GM10248 (cell line): ENCODE measurements at regions not wholly inside any gene's neighbourhood (a gene's known extent, or its start where the extent isn't known, plus 50 kb on each side); places are given as distances from the start of the nearest gene placed in this dataset.

Experiments
- CTCF ChIA-PET: fragments of 300-600 bp; sonication (Branson Sonifier 250); formaldehyde crosslinking; extraction: SDS; loops from one replicate; lab custom pipeline; 2021; ENCODE audit warnings: antibody characterized with exemption; lab: Yijun Ruan, JAX
- POLR2A ChIA-PET: fragments of 350-650 bp; sonication (Branson Sonifier 250); formaldehyde crosslinking; extraction: SDS; loops from one replicate; lab custom pipeline; 2020; ENCODE audit warnings: antibody characterized with exemption; lab: Yijun Ruan, JAX
- DNase-seq: peaks from one replicate; pipeline ENCODE4 v3.0.0; 2012; ENCODE audit errors: extremely low spot score
- CTCF ChIP-seq: IDR thresholded peaks from 2 replicates; pipeline ENCODE4 v1.5.1; 2012; ENCODE audit warnings: mild to moderate bottlenecking, low read depth; ENCODE audit errors: extremely low read depth, missing control alignments, control extremely low read depth

DNA sequence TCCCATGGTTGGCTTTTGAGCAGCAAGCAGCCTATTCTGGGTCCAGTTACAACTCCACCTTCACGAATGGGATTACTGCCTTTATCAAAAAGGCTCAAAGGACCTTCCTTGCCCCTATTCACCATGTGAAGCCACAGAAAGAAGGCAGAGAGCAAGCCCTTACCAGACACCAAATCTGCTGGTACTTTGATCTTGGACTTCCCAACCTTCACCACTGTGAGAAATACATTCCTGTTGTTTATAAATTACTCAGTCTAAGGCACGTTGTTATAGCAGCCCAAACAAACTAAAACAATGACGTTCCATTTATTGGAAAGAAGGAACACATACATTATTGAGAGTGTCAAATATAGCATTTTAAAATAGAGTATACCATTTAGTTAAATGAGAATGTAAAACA lies 1557.9 kb downstream of the PLA2G4A start:
- ChIA-PET CTCF (no interaction called here), POLR2A (no interaction called here)
- no peak for TF ChIP-seq CTCF
- no peak for DNase-seq

DNA sequence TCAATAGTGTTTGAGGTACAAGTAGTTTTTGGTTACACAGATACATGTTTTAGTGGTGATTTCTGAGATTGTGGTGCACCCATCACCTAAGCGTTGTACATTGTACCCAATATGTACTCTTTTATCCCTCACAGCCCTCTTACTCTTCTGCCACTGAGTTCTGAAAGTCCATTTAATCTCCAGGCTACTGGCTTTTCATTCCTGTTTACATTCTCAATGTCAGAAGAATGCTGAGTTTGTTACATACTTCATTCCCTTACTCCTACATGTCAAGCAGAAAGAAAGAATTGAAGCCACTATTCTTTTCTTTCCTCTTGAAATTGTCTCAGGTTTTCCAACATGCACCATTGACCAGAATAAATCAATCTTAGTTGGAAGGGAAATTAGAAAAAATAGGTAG lies 1565.9 kb downstream of the PLA2G4A start:
- ChIA-PET POLR2A (no interaction called here), CTCF (no interaction called here)
- DNase-seq: no peak
- no peak for TF ChIP-seq CTCF

DNA sequence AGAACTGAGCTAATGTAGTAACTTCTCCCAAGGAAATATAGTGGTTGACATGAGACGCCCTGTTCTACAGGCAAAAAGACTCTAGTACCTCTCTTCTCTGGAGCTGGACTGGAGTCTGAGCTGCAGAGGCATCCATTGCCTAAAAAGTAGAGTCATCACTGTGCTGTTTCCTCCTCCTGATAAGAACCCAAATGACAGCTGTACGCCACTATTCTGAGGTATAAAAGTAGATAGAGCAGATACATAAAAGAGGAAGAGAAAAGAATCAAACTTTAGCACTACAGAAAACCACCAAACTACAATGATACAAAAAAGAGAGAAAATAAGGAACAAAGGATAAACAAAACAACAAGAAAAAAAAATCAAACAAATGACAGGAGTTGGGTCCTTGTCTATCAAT lies 1568.8 kb downstream of the PLA2G4A start:
- POLR2A ChIA-PET: no interaction called here
- CTCF ChIA-PET: interaction anchor here (1.1 to 1.2 kb wide), 4 partner anchors 9 to 17 kb away, joined by 3 to 5 read pairs (median 4); no protein-coding TSS in a partner anchor
- no peak for TF ChIP-seq CTCF

DNA sequence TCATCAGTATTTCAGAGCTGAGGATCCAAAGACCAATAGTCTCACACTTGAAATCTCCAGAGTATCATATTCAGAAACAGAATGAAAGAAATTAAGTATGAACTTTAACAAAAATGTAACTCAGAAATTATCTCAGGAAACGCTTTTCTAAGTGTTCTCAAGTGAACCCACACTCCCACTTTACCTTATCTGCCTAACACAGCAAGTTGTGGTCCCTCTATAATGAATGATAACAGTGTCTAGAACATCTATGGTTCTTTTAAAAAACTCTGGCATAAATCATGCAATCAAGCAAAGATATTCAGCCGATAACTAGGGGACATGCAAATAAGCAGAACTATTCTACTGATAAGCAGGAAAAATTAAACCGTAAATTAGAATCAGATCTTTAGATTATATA lies 1574.2 kb downstream of the PLA2G4A start:
- ChIA-PET CTCF (no interaction called here), POLR2A (no interaction called here)
- TF ChIP-seq CTCF: no peak
- no peak for DNase-seq

More for the DNA sequence above, 1568.8 kb downstream of the PLA2G4A start:
- no peak for DNase-seq

- CTCF ChIA-PET: interaction anchor here (1.6 to 2.3 kb wide), 2 partner anchors 9 kb away, joined by 5 read pairs; no protein-coding TSS in a partner anchor
- no peak for DNase-seq
- no peak for TF ChIP-seq CTCF
- POLR2A ChIA-PET: no interaction called here
Observed at GRCh38 chr1:188406636-188407035, 1577.9 kb downstream of the PLA2G4A start.

- no peak for TF ChIP-seq CTCF
- CTCF ChIA-PET: no interaction called here
- POLR2A ChIA-PET: no interaction called here
- DNase-seq: no peak
Observed at GRCh38 chr1:188420177-188420576, 1591.4 kb downstream of the PLA2G4A start.
